NT2/D1 (cell line): ENCODE measurements at regions not wholly inside any gene's neighbourhood (a gene's known extent, or its start where the extent isn't known, plus 50 kb on each side); places are given as distances from the start of the nearest gene placed in this dataset.

Experiments
- SUZ12 ChIP-seq: IDR thresholded peaks from 2 replicates; pipeline ENCODE4 v1.6.1; 2011; ENCODE audit not compliant: insufficient read length, insufficient read depth; ENCODE audit errors: extremely low read depth
- YY1 ChIP-seq: IDR thresholded peaks from 2 replicates; pipeline ENCODE4 v1.6.1; 2011; ENCODE audit not compliant: insufficient read length, insufficient read depth
- ZNF274 ChIP-seq: IDR thresholded peaks from 2 replicates; pipeline ENCODE4 v1.6.1; 2011; ENCODE audit warnings: mild to moderate bottlenecking, low read depth, low read length

DNA sequence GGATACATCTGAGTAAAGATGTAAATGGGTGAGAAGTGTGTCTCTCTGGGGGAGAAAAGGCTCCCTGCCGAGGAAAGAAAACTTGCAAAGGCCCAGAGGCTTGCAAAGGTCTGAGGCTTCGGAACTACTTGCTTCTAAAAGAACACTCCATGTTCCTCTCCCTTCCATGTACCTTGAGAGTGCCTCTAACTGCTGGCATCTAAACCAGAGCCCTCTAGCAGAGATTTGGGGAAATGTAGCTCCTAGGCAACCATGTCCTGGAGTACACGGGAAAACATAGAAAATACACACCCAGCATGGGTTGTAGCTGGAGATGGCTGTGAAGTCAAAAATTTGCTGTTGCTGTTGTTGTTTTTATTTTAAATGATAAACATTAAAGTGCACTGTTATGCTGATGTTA, 151.6 kb downstream of the SYK start:
- TF ChIP-seq YY1 (no peak), ZNF274 (no peak), SUZ12 (no peak)
